Uterus (tissue), 2 donors: ENCODE measurements at regions not wholly inside any gene's neighbourhood (a gene's known extent, or its start where the extent isn't known, plus 50 kb on each side); places are given as distances from the start of the nearest gene placed in this dataset.
"Not testable (repeated sequence)": the region's sequence is repeated elsewhere in the genome, so short reads cannot be mapped to it uniquely, and the experiment has no call there.

Experiments
- POLR2A ChIP-seq, 2 donors: fragments of 450-650 bp; IDR thresholded peaks; one replicate each; pipeline ENCODE4 v1.6.1; 2016; ENCODE audit warnings: antibody characterized with exemption in 2 of 2, mild to moderate bottlenecking in 1 of 2, moderate library complexity in 1 of 2
- TF ChIP-seq, protein P1 (sequence below), 4 experiments: fragments of 200-600 bp in 2 of 4; fragments of 450-650 bp in 2 of 4; sonication (generic) in 2 of 4; IDR thresholded peaks; one replicate each; pipeline ENCODE4 v1.5.1; 2016 to 2019; ENCODE audit warnings: antibody characterized with exemption in 4 of 4, mild to moderate bottlenecking in 2 of 4, moderate library complexity in 1 of 4

DNA sequence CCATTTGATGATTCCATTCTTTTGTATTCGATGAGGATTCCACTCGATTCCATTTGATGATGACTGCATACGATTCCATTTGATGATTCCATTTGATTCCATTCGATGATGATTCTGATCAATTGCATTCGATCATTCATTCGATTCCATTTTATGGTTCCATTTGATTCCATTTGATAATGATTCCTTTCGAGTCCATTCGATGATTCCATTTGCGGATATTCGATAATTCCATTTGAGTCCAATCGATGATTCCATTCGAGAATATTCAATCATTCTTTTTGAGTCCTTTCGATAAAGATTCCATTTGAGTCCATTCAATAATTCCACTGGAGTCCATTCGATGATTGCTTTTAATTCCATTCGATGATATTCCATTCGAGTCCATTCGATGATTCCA lies 239.1 kb downstream of the SHCBP1 start:
- TF ChIP-seq, protein P1, sequence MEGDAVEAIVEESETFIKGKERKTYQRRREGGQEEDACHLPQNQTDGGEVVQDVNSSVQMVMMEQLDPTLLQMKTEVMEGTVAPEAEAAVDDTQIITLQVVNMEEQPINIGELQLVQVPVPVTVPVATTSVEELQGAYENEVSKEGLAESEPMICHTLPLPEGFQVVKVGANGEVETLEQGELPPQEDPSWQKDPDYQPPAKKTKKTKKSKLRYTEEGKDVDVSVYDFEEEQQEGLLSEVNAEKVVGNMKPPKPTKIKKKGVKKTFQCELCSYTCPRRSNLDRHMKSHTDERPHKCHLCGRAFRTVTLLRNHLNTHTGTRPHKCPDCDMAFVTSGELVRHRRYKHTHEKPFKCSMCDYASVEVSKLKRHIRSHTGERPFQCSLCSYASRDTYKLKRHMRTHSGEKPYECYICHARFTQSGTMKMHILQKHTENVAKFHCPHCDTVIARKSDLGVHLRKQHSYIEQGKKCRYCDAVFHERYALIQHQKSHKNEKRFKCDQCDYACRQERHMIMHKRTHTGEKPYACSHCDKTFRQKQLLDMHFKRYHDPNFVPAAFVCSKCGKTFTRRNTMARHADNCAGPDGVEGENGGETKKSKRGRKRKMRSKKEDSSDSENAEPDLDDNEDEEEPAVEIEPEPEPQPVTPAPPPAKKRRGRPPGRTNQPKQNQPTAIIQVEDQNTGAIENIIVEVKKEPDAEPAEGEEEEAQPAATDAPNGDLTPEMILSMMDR (IDR thresholded peaks at IDR 0.05): not testable (repeated sequence)
- not testable (repeated sequence) for TF ChIP-seq POLR2A (IDR thresholded peaks at IDR 0.05)
